Activated naive CD4-positive, alpha-beta T cell treated with anti-CD3 and anti-CD28 coated beads, Interleukin-2, amount 50 U/mL, for 24 hours (primary cell): ENCODE measurements at regions not wholly inside any gene's neighbourhood (a gene's known extent, or its start where the extent isn't known, plus 50 kb on each side); places are given as distances from the start of the nearest gene placed in this dataset.

Experiments used
- H3K27ac Mint-ChIP-seq: one replicate; pipeline ENCODE4 v1.8.0; 2021; ENCODE audit warnings: mild to moderate bottlenecking, mixed read lengths
- H3K27me3 Mint-ChIP-seq: one replicate; pipeline ENCODE4 v1.8.0; 2021; ENCODE audit warnings: mixed read lengths
- H3K36me3 Mint-ChIP-seq: one replicate; pipeline ENCODE4 v1.8.0; 2021; ENCODE audit warnings: mixed read lengths
- H3K4me1 Mint-ChIP-seq: one replicate; pipeline ENCODE4 v1.8.0; 2021; ENCODE audit warnings: mixed read lengths
- H3K4me3 Mint-ChIP-seq: one replicate; pipeline ENCODE4 v1.8.0; 2021; ENCODE audit warnings: mild to moderate bottlenecking, mixed read lengths
- H3K9me3 Mint-ChIP-seq: one replicate; pipeline ENCODE4 v1.8.0; 2021; ENCODE audit warnings: mixed read lengths

DNA sequence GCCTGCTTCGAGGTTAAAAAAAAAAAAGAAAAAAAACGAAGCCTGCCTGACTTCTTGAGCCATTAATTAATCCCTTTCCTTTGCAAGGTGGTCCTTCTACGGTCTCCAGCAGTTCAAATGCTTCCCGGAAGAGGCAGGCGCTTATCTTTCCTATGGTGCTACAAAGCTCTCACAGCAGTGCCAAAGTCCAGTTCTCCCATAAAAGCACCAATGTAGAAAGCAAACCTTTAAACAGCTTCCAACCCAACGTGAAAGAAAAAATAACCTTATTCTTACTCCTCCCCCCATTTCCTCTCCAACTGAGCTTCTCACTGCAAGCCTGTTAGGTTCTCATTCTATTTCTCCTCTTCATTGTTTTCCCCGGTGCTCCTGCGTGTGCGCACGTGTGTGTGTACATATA is 317.4 kb upstream of the SOX11 start:
- Mint-ChIP-seq H3K4me1 (no peaks in the 10 kb centered on the region), H3K9me3 (no peaks in the 10 kb centered on the region), H3K4me3 (no peak overlapping the region), H3K36me3 (no peaks in the 10 kb centered on the region), H3K27me3 (peaks cover 6% of the 10 kb centered on the region), H3K27ac (no peak overlapping the region)

DNA sequence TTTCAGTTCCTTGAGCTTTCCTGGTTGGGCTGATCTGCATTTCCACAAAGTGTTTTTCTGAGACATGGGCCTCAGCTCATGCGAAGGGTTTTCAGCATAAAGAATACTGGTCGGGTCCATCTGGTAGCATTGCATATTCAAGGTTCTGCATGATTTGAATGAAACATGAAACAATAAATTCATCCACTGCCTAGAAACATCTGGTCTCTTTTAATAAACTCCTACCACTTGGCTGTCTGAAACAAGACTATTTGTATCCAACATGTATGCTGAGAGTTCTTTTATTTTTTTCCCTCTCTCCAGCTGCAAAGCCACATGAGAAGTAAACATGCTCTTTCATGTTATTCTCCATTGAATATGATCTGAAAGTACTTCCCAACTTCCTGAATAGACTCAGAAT is 314.9 kb upstream of the SOX11 start:
- H3K27me3 Mint-ChIP-seq, result peaks cover 6% of the 10 kb centered on the region
- no peaks in the 10 kb centered on the region for H3K4me1 Mint-ChIP-seq
- H3K9me3 Mint-ChIP-seq, result no peaks in the 10 kb centered on the region
- H3K36me3 Mint-ChIP-seq, result no peaks in the 10 kb centered on the region
- H3K4me3 Mint-ChIP-seq, result no peak overlapping the region
- no peak overlapping the region for H3K27ac Mint-ChIP-seq

DNA sequence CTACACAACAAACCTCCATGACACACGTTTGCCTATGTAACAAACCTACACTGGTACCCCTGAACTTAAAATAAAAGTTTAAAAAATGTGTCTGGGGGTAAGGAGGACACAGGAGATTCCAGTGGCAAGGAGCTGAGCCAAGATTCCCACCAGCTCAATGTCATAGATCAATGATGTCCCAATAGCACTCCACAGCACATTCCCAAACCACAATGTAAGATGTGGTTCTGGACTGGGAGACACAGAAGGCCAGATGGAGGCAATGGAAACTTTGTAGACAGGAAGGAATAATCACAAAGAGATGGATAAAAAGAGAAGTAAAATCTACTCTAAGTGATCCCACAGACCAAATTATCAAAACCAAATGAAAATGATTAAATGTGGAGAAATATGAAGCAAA is 312.4 kb upstream of the SOX11 start:
- Mint-ChIP-seq H3K4me3 (no peak overlapping the region), H3K4me1 (no peaks in the 10 kb centered on the region), H3K36me3 (no peaks in the 10 kb centered on the region), H3K27me3 (peaks cover 5% of the 10 kb centered on the region), H3K9me3 (no peaks in the 10 kb centered on the region), H3K27ac (no peak overlapping the region)

DNA sequence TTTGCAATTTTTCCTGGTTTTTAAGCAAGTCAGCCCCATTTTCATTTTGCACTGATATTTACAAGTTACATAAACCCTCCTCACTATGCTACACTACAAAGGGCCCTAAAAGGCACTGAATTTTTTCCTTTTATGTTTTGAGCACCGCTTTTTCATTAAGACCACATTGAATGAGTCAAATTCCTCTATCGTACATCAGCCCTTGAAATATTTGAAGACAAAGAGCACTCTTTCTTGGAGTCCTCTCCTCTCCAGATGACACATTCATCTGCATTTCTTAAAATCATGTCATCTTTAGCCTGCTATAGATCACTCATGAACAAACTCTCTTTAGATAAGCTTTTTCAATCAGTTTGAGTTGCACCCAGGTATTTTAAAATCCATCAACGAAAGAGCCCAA is 306.6 kb upstream of the SOX11 start:
- H3K4me1 Mint-ChIP-seq, result no peaks in the 10 kb centered on the region
- no peaks in the 10 kb centered on the region for H3K9me3 Mint-ChIP-seq

DNA sequence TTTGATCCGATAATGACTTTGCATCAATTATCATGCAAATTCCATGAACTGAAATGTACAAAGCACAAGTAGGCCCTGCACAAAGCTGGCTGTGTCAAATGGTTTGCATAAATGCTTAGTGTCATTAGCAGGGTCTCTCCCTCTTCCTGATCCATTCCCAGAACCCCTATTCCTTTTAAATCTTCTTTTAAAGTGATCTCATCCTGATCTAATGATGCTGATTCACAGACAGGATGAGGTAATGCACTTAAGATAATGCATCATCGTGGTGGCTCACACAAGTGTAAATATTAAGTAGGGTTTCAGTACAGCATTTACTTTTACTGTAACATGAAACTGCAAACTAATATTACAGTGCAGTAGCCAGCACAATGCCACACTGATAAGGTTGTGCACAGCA is 304.8 kb upstream of the SOX11 start:
- H3K27ac Mint-ChIP-seq, result no peak overlapping the region
- no peaks in the 10 kb centered on the region for H3K4me1 Mint-ChIP-seq
- H3K4me3 Mint-ChIP-seq, result no peak overlapping the region
- no peaks in the 10 kb centered on the region for H3K36me3 Mint-ChIP-seq
- H3K27me3 Mint-ChIP-seq, result no peaks in the 10 kb centered on the region
- H3K9me3 Mint-ChIP-seq, result no peaks in the 10 kb centered on the region

More for the DNA sequence above, 306.6 kb upstream of the SOX11 start:
- Mint-ChIP-seq H3K27ac (no peak overlapping the region), H3K36me3 (no peaks in the 10 kb centered on the region), H3K27me3 (no peaks in the 10 kb centered on the region), H3K4me3 (no peak overlapping the region)

DNA sequence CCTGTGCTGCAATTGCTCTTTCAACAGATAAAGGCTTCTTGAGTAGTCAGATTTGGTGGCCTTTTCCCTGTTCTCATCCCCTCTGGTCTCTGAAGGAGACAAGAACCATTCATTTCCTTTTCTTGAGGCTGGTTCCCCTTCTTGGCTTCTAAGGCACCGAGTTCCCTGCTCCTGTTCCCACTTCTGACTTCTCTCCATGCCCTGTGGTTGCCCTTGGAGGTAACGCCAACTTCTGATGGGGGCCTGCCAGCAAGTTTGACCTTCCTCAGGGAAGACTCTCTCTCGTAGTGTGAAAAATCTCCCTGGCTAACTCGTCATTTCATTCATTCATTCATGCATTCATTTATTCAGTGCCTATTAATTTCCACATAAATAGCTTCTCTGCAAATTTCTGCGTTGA is 302.4 kb upstream of the SOX11 start:
- H3K36me3 Mint-ChIP-seq, result no peaks in the 10 kb centered on the region
- H3K27me3 Mint-ChIP-seq, result no peaks in the 10 kb centered on the region
- H3K4me3 Mint-ChIP-seq, result no peak overlapping the region
- H3K9me3 Mint-ChIP-seq, result no peaks in the 10 kb centered on the region
- H3K27ac Mint-ChIP-seq, result no peak overlapping the region
- no peaks in the 10 kb centered on the region for H3K4me1 Mint-ChIP-seq

DNA sequence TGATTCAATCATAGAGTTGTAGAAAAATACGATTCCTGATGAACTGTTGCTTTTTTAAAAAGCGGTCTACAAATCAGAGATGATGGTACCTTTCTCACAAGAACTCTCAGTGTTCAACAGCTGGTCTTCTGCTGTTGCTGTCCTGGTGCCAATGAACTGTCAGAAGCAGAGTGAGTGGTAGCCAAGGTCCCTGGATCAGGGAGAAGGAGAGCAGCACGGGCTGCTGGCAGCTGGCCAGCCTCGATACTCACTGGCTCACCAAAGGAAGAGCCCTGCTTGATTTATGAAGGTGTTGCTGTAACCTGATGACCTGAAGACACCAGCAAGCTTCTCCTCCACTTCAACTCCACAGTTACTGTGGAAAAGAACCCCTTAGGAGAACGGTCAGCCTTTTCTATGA is 300.8 kb upstream of the SOX11 start:
- Mint-ChIP-seq H3K4me1 (no peaks in the 10 kb centered on the region), H3K36me3 (no peaks in the 10 kb centered on the region), H3K4me3 (no peak overlapping the region), H3K27ac (no peak overlapping the region), H3K9me3 (no peaks in the 10 kb centered on the region), H3K27me3 (no peaks in the 10 kb centered on the region)

DNA sequence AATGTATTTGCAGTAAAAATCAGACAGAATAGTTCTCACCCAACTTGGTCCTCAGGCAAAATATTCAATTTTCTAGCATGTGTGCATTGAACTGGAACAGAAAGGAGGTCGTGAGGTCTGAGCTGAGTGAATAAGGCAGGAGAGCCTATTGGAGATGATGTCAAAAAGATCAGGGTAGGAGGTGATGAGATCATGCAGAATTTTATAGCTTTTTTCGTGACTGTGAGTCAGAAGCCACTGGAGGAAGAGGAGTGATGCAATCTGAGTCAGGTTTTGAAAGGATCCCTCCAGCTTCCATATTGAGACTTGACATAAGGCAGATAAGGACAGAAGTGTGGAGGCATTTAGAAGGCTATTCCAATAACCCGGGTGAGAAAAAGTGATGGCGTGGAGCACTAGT is 299.5 kb upstream of the SOX11 start:
- no peaks in the 10 kb centered on the region for H3K9me3 Mint-ChIP-seq
- H3K4me3 Mint-ChIP-seq, result no peak overlapping the region
- no peaks in the 10 kb centered on the region for H3K36me3 Mint-ChIP-seq
- no peaks in the 10 kb centered on the region for H3K27me3 Mint-ChIP-seq
- no peak overlapping the region for H3K27ac Mint-ChIP-seq
- no peaks in the 10 kb centered on the region for H3K4me1 Mint-ChIP-seq

DNA sequence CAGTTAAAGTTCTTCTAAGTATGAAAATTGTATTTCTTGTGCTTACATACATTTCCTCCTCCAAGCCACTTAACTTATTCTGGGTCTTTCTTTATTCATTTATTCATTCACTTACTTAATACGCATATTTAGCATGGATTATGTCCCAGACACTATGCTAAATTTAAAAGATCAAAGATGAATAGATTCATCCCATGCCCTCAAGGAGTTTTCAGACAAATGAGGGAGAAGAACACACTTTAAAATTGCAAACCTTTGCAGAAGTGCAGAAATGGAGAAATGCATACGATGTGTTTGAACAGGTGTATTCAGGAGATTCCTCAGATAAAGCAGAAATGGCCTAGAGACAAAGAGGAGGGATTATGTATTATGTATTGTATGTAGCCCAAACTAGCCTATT is 298.7 kb upstream of the SOX11 start:
- Mint-ChIP-seq H3K27ac (no peak overlapping the region), H3K4me1 (no peaks in the 10 kb centered on the region), H3K9me3 (no peaks in the 10 kb centered on the region)

DNA sequence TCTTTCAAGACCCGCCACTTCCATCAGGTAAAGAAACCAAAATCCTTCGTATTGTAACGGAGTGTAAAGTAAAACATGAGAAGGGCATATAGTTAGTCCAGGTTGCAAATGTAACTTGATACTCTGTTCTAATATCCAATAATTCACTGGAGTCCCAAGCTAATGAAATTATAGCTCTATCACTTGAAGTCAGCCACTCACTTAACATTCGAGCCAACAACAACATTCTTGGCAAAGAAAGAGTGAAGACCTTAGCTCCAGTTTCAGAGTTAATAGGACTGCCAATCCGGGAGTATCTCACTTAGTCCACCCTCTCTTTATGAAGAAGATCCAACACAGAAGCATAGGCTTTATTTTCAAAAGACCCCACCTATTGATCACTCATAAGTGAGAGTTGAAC is 298.0 kb upstream of the SOX11 start:
- Mint-ChIP-seq H3K27ac (no peak overlapping the region), H3K36me3 (no peaks in the 10 kb centered on the region), H3K4me3 (no peak overlapping the region), H3K4me1 (no peaks in the 10 kb centered on the region), H3K9me3 (no peaks in the 10 kb centered on the region), H3K27me3 (no peaks in the 10 kb centered on the region)

More for the DNA sequence above, 298.7 kb upstream of the SOX11 start:
- no peak overlapping the region for H3K4me3 Mint-ChIP-seq
- H3K36me3 Mint-ChIP-seq, result no peaks in the 10 kb centered on the region
- no peaks in the 10 kb centered on the region for H3K27me3 Mint-ChIP-seq

DNA sequence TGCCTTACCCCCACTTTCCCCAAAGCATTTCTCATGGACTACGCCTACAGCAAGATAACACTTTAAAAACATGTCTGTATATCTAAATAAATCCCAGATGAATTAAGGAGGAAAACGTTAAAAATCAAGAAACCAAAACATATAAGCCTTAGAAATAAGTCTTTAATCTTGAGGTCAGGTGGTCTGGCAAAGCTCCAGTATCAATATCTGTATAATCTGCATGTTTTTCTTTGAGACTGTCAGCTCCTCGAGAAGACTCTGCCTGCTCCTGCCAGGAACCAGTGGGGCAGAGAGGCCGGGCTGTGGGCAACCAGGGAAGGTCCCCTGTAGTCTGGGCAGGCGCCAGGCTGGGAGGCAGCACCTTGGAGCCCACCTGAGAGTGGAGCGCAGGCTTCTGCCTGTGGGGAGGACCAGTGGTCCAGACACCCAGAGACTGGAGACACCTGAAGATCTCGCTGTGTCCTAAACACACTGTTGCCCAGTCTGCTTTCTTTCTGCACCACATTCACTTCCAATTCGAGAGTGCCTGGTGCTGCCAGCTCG is 291.0 kb upstream of the SOX11 start:
- no peaks in the 10 kb centered on the region for H3K4me1 Mint-ChIP-seq
- H3K36me3 Mint-ChIP-seq, result no peaks in the 10 kb centered on the region
- H3K27me3 Mint-ChIP-seq, result no peaks in the 10 kb centered on the region
- peaks cover 6% of the 10 kb centered on the region for H3K9me3 Mint-ChIP-seq
- H3K27ac Mint-ChIP-seq, result no peak overlapping the region
- no peak overlapping the region for H3K4me3 Mint-ChIP-seq

DNA sequence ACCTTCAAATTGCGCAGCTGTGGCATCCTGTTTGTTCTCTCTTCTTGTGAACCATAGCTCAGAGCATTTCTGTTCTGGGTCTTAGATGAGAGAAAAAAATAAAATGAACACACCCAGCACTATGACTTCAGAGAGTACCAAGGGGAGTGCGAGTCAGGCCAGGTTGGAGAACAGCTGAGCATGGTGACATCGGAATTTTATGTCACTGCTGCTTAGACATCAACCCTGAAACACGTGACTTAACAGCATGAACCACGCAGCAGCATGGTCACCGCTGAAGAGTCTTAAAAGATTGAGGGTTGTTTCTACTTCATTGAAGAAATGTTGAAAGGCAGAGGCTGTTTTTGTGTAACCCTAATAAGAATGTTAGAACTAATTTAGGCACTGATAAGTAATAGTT is 288.8 kb upstream of the SOX11 start:
- no peaks in the 10 kb centered on the region for H3K27me3 Mint-ChIP-seq
- H3K4me3 Mint-ChIP-seq, result no peak overlapping the region
- no peaks in the 10 kb centered on the region for H3K4me1 Mint-ChIP-seq
- no peaks in the 10 kb centered on the region for H3K36me3 Mint-ChIP-seq
- peaks cover 6% of the 10 kb centered on the region for H3K9me3 Mint-ChIP-seq
- H3K27ac Mint-ChIP-seq, result no peak overlapping the region

DNA sequence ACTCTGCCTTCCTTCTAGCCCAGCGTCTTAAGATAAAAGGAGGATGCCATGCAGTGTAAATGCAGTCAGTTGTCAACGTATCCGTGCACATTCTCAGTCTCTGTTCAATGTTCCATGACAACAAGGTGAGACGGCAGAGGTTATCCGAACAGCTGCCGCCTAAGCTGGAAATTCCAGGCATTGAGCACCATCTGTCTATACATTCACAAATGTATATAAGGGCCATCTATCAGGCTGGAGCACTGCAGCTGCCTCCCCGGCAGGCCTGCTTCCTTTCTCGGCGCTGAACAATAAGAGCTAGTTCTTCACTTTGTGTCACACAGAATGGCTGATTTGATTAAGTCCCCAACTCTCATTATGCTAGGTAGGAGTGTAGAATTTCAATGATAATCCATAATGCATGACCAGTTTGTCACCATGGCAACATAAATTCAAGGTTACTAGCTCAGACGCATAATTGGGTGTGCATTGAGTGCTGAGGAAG is 282.2 kb upstream of the SOX11 start:
- Mint-ChIP-seq H3K27ac (no peak overlapping the region), H3K27me3 (no peaks in the 10 kb centered on the region), H3K36me3 (no peaks in the 10 kb centered on the region), H3K4me3 (no peak overlapping the region), H3K4me1 (no peaks in the 10 kb centered on the region), H3K9me3 (no peaks in the 10 kb centered on the region)

DNA sequence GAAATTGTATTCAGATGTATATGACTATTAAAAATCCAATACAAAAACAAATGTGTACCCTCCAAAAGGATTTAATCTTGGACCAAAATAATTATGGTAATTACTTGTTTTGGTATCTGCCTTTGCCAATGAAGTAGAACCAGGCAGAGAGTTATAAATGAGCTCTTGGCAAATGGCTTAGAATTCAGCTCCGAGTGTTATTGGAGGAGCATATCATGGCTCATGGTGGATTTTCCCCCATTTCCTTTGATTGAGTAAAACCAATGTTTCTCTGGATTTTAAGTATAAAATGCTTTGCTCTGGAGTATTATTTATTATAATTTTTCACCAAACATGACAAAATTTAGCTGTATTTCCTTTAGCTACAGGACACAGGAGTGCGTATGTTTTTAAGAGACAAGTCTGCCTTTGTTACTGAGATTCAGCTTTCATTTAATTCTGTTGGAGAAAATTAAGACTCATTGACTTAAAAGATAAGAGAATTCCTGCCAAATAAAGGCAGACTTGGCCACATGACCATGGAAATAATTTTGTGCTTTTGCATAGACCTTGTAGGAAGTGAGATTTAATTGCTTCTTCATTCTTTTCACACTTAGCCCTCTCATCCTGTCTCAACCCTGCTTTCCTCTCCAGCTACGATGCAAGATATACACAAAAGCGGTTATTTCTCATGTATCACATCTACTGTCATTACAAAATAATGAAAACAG is 281.0 kb upstream of the SOX11 start:
- no peaks in the 10 kb centered on the region for H3K36me3 Mint-ChIP-seq
- H3K4me3 Mint-ChIP-seq, result no peak overlapping the region
- no peaks in the 10 kb centered on the region for H3K4me1 Mint-ChIP-seq
- H3K27me3 Mint-ChIP-seq, result no peaks in the 10 kb centered on the region
- H3K27ac Mint-ChIP-seq, result no peak overlapping the region
- H3K9me3 Mint-ChIP-seq, result no peaks in the 10 kb centered on the region

DNA sequence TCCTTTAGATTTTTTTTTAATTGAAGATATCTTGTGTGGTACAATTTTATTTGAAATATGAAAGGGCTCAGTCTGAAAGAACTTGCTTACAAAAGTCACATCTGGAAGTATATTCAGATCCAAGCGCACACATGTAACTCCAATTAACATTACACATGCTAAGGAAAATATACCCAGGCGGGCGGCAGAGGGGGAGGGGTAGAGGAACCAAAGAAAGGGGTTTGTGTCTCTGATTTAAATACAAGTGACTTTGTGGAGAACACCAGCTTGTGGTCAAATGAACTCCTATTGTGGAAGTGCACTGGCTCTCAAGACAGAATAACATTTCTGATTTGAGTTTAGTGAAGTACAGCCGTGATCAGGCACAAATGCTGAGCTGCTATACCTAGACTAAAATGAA is 280.2 kb upstream of the SOX11 start:
- no peaks in the 10 kb centered on the region for H3K9me3 Mint-ChIP-seq
- no peak overlapping the region for H3K4me3 Mint-ChIP-seq
- no peaks in the 10 kb centered on the region for H3K4me1 Mint-ChIP-seq
- H3K27me3 Mint-ChIP-seq, result no peaks in the 10 kb centered on the region
- no peak overlapping the region for H3K27ac Mint-ChIP-seq
- no peaks in the 10 kb centered on the region for H3K36me3 Mint-ChIP-seq

DNA sequence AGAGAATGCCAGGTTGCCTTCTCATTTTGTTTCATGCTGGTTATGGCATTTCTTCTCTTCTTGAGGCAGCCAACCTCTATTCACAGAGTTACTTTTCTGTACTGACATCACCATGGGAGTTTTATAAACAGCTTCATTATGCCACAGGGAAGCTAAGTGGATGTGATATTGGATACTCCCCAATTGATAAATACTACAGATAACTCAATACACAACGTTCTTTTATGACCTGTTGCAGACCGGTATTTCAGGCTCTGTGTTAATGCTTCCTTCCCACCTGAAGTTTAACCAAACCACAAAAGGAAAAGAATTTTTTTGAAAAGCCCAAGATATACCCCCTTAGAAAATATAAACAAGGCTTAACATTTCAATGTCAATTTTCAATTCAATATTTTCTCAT is 258.3 kb upstream of the SOX11 start:
- Mint-ChIP-seq H3K27ac (no peak overlapping the region), H3K4me1 (no peaks in the 10 kb centered on the region), H3K9me3 (peaks cover 17% of the 10 kb centered on the region), H3K27me3 (no peaks in the 10 kb centered on the region), H3K4me3 (no peak overlapping the region), H3K36me3 (no peaks in the 10 kb centered on the region)

DNA sequence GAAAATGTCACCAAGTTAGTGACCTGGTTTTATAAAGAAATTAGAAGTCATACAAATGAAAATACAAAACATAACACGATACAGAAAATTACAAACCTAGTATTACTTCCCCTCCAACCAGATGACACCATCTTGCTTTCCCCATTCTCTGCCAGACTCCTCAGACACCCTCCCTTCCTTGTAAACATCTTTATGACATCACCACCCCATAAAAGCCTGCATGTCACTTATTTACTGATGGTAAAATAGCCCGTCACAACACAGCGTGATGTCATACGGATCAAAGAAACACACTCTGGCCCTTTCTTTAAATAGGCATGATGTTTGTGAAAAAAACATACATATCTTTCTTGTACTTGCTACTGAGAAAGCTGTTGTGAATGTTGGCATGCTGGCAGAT is 254.8 kb upstream of the SOX11 start:
- no peak overlapping the region for H3K27ac Mint-ChIP-seq
- H3K9me3 Mint-ChIP-seq, result peaks cover 8% of the 10 kb centered on the region
- no peaks in the 10 kb centered on the region for H3K4me1 Mint-ChIP-seq
- no peaks in the 10 kb centered on the region for H3K36me3 Mint-ChIP-seq
- no peak overlapping the region for H3K4me3 Mint-ChIP-seq
- no peaks in the 10 kb centered on the region for H3K27me3 Mint-ChIP-seq
